ENCODE measurements at regions not wholly inside any gene's neighbourhood (a gene's known extent, or its start where the extent isn't known, plus 50 kb on each side); places are given as distances from the start of the nearest gene placed in this dataset.

DNA sequence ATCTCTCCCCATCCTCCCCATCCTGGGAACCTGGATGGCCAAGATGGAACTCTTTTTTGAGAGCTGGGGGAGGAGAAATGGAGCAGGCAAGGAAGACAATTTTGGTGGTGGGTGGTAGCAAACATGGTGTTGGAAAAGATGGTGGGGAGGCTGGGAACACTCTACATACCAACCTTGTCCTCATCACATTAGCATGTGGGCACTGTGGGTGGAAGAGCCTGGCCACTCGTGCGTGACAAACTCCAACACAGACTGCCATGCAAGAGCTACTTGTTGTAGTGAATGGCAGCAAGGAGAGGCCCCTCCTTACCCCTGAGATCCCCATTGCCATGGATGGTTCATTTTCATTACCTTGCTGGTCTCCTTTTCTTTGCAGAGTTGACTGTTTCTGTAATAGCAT is 262.6 kb downstream of the RPLP1 start:
- no peak for DNase-seq (ENCODE audit: low read depth)

DNA sequence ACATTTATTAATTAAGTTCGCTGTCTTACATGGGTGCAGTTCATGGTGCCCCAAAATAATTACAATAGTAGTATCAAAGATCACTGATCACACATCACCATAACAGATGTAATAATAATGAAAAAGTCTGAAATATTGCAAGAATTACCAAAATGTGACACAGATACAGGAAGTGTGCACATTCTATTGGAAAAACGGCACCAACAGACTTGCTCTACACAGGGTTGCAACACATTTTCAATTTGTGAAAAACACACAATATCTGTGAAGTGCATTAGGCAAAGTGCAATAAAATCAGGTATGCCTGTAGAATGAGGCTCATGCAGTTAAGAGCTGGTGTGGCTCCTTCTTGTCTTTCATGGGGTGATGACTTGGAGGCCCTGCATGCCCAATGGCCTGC is 265.8 kb downstream of the RPLP1 start:
- DNase-seq (ENCODE audit: low read depth) = no peak

DNA sequence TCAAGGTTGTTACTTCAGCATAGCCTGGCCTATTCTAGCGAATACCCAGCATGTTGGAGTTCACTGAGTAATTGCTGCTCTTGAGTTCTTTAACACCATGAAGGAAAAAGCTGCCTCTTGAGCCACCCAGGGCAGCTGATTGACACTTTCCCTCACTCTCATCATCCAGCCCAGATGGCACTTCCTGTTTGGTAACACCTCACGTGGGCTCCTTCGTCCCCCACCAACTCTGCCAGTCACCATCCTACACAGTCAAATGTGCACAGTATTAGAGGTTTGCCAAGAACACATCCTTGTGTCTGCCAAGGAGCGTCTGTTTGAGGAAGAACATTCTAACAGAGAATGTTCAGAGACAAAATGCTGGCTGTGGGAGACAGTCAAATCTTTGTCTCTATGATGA is 266.3 kb downstream of the RPLP1 start:
- DNase-seq (ENCODE audit: low read depth) = no peak

DNA sequence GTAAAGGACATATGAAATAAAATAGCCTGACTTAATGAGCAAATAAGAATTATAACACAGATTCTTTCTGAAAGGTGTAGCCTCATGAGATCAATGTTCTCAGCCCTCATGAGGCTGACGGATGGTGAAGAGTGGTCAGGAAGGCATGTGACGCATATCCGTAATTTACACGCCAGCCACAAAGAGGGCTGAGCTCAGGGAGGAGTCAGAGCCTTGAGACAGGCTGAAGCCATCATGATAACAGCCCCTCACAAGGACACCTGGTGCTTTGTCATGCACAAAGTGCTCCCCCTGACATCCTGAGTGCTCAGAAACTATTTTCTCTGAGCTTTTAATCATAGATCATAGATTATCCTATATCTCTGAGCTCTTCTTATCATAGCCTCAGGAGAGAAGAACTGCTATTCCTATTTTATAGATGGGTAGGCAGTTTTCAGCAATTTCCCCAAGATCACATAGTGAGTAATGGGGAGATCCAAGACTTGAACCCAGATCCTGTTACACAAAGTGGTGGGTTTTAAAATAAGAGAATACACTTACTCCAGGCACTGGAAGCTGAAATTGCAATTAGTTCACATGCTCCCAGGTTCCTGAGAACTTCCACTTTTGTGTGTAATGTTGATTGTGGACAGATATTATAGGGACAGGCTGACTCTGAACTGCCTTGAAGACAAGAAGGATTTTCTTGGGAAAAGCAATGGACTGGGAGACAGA is 267.1 kb downstream of the RPLP1 start:
- DNase-seq (ENCODE audit: low read depth) = peak; percentile 36

DNA sequence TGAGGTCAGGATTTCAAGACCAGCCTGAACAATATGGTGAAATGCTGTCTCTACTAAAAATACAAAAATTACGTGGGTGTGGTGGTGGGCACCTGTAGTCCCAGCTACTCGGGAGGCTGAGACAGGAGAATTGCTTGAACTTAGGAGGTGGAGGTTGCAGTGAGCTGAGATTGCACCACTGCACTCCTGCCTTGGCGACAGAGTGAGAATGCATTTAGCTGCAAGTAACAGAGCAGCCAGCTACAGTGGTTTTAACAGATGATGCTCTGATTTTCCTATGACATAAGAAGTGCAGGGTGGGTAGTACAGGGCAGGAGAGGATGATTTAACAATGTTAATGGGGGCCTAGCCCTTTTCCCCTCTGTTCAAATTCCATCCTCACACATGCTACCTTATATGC is 267.9 kb downstream of the RPLP1 start:
- DNase-seq (ENCODE audit: low read depth) = no peak

DNA sequence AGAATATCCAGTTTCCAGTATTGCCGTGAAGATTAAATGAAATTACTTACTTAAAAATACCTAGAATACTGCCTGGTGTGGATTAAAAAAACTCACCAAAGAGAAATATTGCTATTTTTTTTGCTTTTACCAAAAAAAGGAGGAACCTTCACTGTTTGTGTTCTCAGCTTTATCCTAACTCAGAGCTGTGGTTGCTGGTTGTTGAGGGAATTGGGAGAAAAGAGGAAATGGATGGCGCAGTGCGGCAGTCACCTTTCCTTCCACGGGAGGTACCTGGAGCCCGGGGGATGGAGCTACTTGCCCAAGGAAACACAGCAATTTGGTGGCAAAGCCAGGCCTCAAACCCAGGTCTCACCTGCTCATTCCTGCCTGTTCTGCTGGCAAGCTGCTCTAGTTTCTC is 270.3 kb downstream of the RPLP1 start:
- DNase-seq (ENCODE audit: low read depth) = no peak

DNA sequence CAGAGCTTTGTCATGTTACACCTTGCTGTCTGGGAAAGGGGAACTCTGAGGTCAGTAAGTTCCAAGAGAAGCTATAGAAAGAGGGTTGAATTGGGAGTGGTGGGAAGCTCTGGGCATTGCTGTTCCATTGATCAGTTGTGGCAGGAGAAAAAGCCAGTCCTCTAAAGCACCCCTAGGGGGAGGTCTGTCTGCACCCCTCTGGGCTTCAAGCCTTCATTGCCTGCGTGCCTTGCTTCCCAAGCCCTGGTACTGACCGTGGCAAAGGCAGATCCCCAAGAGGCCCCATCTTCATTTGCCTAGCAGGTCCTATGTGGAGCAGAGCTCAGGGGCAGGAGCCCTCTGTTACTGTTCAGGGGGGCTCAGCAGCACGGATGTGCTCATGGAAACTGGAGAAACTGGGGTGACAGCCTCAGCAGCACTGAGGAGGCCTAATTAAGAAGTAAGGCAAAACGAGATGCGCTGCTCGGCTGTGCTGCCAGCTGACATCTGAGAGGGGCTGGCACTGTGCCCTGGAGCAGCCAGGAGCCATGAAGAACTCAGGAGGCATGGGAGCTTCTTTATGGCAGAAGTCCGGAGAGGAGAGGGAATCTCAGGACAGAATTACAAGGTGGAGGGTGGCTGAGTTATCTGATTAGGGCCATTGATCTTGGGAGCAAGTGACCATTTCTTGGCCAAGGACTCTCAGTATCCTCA is 270.9 kb downstream of the RPLP1 start:
- no peak for DNase-seq (ENCODE audit: low read depth)

DNA sequence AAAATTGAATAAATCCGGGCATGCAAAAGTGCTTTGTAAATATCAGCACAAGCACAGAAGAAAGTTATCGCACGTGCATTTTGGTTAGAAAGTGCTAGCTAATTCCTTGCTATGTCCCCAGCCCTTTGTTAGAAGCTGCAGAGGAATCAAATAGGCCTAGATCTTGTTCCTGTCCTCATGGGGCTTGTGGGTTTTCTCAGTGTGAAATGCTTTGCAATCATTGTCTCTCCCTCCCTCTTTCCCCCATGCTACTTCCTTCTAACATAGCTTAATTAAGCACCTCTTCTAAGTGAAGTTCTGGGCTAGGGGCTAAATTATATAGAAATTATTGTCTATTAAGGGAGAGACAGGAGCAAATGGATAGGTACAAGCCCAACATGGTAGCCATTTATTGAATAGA is 271.7 kb downstream of the RPLP1 start:
- no peak for DNase-seq (ENCODE audit: low read depth)

DNA sequence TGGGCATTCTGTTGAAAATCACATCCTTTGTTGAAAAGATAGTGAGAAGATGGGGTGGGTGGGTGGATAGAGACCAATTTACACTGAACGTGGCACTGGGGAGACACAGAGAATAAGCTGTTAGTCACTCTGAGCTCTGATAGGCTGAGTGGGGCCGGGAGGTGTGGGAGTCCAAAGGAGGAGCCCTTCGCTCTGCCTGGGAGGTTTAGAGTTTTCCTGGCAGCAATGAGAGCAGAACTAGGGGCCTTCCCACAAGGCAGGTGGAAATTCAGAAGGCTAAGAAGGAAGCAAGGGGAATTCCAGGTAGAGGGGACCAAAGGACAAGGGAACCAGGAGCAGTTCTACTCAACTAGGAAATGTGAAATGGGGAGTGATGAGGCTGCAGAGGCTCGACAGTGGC is 272.7 kb downstream of the RPLP1 start:
- DNase-seq (ENCODE audit: low read depth) = no peak

DNA sequence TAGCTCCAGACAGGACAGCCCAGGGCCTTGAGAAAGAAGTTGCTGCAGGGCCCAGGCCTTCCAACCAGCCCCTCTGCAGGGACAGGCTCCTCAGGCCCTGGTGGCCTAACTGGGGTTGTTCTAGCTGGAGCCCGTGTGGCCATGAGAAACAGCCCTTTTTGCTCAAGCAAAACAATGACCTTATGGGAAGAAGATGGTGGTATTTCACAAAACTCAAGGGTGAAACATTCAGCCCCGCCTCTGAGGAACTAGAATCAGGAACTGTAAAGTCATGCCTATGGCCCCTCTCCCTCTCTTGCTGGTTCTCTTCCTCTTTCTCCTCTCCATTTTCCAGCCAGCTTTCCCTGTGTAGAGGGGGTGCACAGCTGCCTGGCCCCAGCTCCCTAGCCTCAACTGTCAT is 273.3 kb downstream of the RPLP1 start:
- no peak for DNase-seq (ENCODE audit: low read depth)

DNA sequence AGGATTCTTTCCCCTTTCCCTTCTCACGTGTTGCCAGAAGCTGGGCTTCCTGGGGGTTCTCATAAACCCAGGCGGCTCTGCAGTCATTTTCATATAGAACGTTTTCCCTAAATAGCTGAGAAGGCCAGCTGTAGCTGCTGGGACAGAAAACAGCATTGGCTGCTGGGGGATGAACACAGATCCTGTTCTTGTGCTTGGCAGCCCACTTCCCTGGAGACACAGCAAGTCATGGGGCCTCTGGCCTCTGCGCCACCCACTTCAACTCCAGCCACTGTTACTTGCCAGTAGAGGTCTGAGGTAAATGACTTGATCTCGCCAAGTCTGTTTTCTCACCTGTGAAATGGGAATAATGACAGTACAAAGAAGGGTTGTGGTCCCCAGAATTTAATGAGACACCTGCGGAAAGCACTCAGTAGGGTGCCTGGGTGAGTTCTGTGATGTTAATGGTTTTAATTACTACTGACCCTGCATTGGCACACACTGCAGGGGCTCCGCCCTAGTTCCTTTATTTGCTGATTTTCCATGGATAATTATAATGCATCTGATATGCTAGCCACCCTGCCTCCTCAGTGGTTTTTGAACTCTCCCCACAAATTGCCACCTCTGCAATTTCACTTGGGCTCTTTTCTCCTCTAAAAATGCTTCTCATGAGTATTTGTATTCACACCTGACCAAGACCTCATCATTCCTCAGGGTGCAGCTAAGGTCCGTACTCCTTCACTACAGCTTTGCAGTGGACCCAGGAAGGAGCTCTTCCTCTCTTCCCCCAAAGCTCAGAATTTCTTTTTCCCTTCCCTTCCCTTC is 274.7 kb downstream of the RPLP1 start:
- DNase-seq (ENCODE audit: low read depth) = no peak

DNA sequence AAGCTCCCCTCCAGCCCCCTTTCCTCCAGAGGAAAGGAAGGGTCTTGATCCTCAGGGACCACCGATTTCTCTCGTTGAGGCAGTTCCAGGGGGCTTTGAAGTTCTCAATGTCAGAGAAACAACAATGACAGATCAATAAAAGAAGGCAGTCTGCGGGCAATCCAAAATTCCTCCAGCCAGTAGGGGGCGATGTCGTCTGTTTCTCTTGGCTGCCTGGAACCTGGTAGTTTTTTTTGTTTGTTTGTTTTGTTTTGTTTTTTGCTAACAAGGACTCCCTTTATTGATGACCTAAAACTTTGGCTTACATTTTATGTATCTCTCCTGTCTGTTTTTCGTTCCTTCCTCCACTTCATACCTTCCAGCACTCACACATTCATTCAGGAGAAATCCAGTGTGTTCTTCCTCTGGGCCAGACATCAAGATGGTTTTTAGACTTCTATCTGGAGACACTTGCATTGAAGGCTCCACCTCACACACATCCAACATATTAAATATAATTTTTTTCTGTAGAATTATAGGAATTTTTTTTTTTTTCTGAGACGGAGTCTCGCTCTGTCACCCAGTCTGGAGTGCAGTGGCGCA is 276.6 kb downstream of the RPLP1 start:
- peak; percentile 62 for DNase-seq (ENCODE audit: low read depth)

DNA sequence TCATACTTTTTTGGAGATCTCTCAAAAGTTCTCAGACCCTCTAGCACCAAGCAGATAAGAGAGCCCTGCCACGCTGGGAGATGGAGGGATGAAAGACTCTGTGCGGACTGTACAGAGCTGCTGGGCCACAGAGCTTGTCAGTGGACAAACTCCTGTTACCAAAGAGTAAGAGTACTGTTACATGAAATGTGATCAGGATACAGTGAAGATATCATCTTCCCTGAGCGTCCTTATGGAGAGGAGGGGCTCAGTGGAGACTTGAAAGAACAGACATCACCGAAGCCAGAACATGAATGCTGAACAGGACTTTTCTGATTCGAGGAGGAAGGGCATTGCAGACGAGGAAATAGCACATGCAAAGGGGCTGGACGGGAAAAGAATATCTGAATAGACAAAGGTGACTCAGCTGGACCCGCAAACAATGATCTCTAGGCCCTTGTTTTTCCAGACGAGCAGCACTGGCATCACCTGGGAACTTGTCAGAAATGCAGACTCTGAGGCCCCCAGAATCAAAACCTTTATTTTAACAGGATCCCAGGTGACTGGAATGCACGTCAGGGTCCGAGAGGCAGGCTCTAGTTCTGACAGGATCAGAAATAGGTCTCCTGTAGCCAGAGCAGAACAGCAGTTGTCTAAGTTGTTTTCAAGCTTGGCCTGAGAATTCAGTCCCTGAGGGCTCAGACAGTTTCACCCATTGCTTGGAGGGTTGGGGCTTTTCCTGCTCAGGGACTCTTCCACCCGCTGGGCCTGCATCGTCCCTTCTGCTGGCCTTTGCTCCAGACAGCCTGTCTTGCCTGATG is 277.9 kb downstream of the RPLP1 start:
- no peak for DNase-seq (ENCODE audit: low read depth)

DNA sequence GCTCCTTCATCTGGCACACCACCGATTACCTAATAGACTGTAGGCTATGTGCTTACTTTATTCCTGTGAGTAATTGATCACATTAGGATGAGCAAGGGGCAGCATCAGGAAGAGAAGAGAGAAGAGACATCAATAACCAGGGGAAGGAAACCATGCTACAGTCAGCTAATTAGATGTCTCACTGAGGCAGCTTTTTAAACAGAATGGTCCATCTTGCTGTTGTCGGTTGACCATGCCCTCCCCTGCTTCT is 278.4 kb downstream of the RPLP1 start:
- no peak for DNase-seq (ENCODE audit: low read depth)

DNA sequence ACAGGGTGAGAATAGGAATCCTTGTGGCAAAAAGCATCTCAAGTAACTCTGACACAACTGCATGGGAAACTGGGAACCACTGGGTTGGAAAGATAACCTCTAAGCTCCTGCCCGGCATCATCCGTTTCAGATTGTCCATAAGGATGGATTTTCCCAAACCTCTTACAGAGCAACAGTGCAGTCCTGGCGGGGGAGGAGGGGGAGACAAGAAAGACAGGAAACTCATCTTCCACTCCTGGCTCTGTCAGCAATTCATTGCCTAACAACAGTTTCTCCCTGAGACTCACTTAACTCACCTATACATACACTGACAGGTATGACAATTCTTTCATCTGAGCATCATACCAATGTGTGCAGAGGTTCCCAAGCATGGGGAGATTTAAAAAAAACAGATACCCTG is 279.0 kb downstream of the RPLP1 start:
- no peak for DNase-seq (ENCODE audit: low read depth)

DNA sequence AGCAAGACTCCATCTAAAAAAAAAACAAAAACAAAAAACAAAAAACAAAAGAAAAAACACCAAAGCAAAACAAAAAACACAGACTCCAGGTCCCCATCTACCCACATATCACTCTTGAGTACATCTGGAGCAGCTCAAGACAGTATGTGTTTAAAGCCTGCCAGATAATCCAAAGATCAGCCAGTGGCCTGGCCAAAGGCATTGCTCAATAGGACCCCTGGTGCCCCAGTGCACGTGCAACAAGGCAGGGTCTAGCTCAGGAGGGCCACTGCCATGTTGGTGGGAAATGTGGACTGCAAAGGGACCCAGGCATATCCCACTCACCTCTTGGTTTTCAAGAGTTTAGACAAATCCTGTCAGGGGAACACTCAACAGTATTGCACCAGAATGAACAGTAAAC is 279.5 kb downstream of the RPLP1 start:
- no peak for DNase-seq (ENCODE audit: low read depth)

DNA sequence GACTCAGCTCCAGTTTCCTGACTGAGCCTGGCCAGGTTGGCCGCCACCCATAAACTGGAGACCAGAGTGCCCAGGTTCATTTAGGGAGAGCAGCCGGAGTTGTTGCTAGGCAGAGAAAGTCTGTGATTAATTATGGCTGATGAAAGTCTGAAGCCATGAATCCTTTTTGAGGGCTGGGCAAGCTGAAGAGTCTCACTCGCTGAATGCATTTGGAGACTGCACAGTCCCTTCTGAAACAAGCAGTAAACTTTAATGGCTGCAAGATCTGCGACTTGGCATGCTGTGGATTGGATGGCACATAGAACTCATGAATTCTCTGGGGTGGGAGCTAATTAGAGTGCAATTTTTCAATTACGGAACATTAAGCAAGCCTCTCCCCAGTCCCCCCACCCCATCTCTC is 282.1 kb downstream of the RPLP1 start:
- DNase-seq (ENCODE audit: low read depth) = no peak

DNA sequence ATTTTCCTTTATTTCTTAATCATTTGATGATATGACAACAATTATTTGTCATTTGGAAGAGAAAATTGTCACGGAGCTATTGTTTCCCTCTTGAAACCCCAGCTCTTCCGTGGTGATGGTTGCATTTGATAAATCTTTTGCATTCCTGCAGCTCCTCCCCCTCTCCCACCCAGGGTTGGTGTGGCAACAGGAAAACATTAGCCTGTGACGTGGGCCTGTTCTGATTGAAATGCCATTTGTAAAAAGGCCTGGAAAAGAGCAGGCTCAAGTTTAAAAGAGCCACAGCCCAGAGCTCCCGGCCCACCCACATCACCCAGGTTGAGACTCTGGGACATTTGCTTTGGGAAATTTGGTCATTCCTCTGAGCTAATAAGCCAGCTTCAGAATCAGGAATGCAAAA is 282.5 kb downstream of the RPLP1 start:
- DNase-seq (ENCODE audit: low read depth) = no peak

DNA sequence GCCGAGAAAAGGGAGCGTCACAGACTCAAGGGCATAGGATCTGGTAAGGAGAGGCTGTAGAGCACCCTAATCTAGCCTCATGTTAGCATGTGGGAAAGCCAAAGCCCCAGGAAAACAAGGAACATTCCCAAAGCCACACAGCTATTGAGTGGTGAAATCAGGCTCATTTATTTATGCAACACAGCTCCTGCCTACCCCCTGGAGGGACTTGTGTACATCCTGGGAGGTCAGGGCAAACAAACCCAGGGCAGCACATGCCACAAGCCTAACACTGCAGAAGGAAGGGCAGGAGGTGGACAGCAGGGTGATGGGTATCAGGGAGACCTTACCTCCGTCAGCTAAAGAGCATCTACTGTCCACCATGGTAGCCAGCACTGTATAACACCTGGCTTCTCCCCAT is 283.5 kb downstream of the RPLP1 start:
- no peak for DNase-seq (ENCODE audit: low read depth)

DNA sequence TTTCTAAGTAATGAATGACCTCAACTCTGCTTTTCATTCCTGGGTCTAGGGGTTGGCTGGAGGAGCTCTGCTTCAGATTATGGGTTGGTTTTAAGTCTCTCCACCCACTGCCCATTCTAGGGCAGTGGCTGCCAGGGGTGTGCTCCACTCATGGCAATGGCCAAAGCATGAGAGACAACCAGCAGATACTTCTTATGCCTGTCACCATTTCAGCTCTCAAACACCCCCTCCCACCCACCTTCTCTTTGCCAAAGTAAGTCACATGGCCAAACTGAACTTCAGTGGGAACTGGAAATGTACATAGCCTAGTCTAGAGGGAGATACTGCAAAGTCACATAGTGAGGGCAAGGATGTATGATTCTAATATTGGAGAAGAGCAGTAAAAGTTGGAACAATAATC is 285.3 kb downstream of the RPLP1 start:
- no peak for DNase-seq (ENCODE audit: low read depth)

DNA sequence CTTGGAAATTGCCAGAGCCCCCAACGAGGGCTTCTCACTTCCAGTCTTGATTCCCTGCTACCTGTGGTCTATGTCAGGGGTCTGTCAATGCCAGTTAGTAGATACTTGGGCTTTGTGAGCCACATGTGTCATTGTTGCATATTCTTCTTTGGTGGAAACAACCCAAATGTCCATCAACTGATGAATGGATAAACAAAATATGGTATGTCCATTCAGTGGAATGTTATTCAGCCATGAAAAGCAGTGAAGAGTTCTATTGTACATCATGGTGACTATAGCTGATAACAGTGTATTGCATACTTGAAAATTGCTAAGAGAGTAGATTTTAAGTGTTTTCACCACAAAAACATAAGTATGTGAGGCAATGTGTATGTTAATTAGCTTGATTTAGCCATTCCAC is 288.1 kb downstream of the RPLP1 start:
- no peak for DNase-seq (ENCODE audit: low read depth)

DNA sequence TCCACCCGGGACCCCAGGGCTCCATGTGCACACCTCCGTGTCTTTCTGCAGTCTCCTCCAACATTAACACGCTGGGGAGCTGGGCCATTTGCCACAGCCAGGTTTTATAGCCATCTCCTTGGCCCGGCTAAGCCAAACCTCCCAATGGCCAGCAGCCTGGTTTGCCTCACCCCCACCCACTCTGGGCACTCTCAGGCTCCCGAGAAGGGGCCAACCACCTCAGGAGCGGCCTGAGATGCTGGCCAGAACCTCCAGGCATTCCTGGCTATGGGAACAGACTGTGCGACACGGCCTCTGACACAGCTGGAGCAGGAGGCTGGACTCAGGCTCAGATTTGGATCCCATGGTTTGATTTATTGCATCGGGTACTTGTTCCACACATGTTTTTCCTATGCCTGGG is 289.7 kb downstream of the RPLP1 start:
- no peak for DNase-seq (ENCODE audit: low read depth)
